NCI-H1048 (cell line): ENCODE measurements at regions not wholly inside any gene's neighbourhood (a gene's known extent, or its start where the extent isn't known, plus 50 kb on each side); places are given as distances from the start of the nearest gene placed in this dataset.

ENCODE experiments used
- DNase-seq: peaks from one replicate; lab custom pipeline; 2025; lab: John Stamatoyannopoulos, UW

DNA sequence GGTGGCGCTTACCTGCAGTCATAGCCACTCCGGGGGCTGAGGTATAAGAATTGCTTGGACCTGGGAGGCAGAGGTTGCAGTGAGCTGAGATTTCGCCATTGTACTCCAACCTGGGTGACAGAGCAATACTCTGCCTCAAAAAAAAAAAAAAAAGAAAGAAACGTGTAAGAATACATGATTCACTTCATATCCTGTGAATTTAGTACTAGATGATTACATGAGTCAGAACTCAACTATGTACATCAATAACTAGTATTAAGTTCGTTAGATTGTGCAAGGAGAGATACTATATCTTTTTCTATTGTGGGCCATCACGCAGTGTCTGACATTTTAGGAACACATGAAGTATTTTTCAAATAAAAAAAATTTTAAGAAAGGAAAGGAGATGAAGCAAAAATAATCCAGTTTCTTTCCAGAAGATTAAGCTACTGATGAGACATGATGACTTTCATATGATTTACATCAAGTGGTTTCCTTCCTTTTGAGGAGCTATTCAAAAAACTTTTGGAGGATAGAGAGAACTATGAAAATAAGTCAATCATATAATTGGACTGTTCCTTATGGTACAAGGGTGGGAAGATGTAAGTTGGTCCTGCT lies 64.7 kb upstream of the EXOC1L start:
- DNase-seq = no peak

DNA sequence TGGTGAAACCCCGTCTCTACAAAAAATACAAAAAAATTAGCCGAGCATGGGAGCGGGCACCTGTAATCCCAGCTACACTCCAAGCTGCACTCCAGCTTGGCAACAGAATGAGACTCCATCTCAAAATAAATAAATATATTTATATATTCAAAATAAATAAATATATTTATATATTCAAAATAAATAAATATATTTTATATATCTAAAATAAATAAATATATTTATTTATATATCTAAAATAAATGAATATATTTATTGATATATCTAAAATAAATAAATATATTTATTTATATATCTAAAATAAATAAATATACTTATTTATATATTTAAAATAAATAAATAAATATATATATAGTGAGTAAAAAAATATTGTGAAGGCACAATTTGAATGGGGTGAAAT lies 63.4 kb upstream of the EXOC1L start:
- DNase-seq = no peak

DNA sequence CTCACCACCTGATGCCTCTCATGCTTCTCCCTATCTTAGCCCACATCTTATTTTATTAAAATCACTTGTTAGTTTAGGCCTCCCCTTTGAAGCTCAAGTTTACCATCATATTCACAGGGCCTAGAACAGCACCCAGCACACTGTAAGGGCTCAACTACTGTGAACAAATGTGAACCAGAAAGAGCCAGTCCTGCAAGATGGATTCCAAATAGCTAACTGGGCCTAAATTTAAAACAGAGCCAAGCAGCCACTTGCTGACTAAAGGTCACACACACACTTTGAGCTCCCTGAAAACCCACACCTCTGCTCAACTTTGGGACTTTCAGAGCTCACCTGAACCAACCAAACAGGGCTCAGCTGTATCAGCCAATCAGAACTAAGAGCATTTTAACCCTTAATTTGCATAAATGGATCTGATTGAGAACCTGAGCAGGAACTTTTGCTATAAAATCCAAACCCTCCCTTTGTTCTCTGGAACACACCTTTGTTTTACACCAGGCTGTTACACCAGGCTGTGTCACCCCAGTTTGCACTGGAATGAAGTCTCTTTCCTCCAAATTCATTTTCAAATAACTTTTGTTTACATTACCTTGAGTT lies 62.1 kb upstream of the EXOC1L start:
- no peak for DNase-seq

DNA sequence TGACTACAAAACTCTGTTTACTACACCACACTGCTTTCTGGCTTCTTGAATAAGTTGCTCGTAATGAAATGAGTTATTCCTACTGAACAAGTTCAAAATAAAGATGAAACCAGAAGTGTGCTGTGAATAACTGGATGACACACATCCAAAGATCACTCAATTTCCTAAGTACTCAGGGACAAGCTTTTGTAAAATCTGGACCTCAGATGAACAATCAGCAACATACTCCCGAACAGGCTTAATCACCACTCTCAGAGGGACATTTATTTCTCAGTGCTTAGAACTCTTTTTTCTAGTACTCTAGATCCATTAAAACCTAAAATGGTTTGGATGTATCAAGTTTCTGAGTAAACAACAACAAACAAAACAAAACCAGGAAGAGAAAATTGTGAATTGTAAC lies 61.5 kb upstream of the EXOC1L start:
- DNase-seq = no peak

DNA sequence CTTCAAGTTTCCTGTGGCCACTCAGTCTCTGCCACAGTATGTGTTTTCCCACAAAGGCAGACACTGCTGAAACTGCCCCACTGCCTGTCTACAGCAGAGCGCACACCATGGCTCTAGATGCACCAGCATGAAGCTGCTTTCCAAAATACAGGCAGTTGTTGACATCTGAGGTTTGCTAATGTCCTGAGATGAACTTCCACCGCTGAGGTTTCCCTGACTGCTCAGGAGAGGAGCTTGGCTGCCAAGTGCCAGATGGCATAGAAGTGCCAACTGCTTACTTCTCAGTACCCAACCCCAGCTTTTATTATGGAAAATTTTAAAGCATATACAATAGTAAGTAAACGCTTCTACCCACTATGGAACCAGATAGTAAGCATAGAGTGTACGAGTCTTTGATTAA lies 61.0 kb upstream of the EXOC1L start:
- DNase-seq = no peak

DNA sequence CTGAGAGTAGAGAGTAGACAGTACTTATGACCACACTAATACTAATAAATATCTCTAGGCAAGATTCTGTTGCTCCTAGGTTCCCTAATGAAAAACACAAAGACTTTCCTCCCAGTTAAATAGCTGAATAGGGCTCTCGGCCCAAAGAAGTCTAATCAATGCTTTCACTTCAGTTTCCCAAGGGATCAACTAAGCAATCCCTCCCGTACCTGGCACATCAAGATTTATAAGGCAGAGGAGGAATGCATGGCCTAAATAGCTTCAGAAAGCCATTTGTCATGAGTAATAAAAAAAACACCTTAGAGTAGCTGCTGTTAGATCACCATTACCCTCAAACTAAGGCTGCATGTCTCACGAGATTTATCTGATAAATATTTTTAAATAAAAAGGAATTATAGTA lies 56.8 kb upstream of the EXOC1L start:
- DNase-seq = no peak

DNA sequence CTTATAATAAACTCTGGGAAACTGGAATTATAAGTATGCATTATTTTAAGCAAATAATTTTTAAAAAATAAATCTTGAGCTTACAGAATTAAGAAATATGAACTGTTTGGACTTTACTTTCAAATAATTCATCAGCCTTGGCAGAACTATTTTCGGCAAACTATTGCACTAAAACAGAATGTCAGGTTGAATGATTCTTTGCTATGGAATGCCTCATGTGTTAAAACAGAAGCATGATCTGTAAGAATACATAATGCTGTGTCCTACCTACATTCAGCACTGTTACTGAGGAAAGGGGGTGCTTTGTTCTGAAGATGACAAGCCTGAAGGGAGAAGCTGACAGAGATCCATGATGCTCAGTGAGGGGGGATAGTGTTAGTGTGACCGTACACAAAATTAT lies 55.6 kb upstream of the EXOC1L start:
- DNase-seq = no peak

DNA sequence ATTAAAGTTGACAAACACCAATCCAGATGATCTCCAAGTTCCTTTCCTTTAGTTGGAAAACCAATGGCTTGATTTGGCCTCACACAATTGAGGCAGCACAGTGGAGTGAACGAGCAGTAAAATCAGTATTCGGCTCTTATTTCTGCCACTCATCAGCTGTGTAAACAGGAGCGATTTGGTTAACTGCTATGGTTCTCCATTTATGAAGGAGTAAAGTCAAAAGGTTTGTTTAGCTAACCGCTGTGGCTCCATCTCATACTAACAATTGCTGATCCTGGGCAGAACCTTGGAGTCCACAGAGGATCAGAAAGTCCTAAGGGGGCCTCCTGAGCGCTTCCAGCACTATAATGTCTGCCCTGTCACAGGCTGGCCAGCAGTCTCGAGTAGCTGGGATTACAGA lies 54.5 kb upstream of the EXOC1L start:
- DNase-seq = no peak

DNA sequence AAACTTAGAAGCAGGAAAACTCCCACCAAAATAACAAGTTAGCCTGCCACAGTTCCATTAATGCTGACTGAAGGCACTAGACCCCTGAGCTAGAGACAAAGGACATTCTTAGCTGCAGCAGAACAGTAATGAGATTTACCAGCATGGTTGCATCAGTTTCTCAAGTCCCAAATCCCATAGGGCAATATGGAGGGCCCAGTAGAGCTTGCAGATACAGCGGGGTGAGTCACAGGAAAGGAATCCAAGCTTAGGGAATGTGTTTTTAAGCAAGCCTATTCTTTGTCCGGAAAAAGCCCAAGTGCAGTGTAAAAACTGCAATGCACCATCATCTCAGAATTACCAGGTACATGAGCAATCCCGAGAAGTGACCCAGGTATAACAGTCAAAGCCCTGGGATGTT lies 51.3 kb upstream of the EXOC1L start:
- DNase-seq = no peak
